Neutrophil (primary cell): ENCODE measurements at regions not wholly inside any gene's neighbourhood (a gene's known extent, or its start where the extent isn't known, plus 50 kb on each side); places are given as distances from the start of the nearest gene placed in this dataset.
"Not testable (repeated sequence)": the region's sequence is repeated elsewhere in the genome, so short reads cannot be mapped to it uniquely, and the experiment has no call there.

ENCODE experiments used
- H3K27ac ChIP-seq: fragments of 200-600 bp; sonication (generic); 2 replicates; pipeline ENCODE4 v1.5.1; 2016; ENCODE audit warnings: mild to moderate bottlenecking, moderate library complexity
- H3K27me3 ChIP-seq: fragments of 200-600 bp; sonication (generic); 2 replicates; pipeline ENCODE4 v1.6.0; 2016; ENCODE audit warnings: mild to moderate bottlenecking
- H3K36me3 ChIP-seq: fragments of 200-600 bp; sonication (generic); 2 replicates; pipeline ENCODE4 v1.5.1; 2017
- H3K4me1 ChIP-seq, 2 experiments: fragments of 200-600 bp in 1 of 2; sonication (generic) in 1 of 2; 1 replicate in 1 of 2; 2 replicates in 1 of 2; pipeline versions ENCODE4 v1.5.1 to v1.6.1; 2013 to 2016; ENCODE audit warnings: low read depth in 1 of 2, low read length in 1 of 2, mild to moderate bottlenecking in 1 of 2, moderate library complexity in 1 of 2; ENCODE audit not compliant: control insufficient read depth in 1 of 2, insufficient read depth in 1 of 2
- H3K4me3 ChIP-seq, 2 experiments: fragments of 200-600 bp in 1 of 2; sonication (generic) in 1 of 2; 1 replicate in 1 of 2; 2 replicates in 1 of 2; pipeline ENCODE4 v1.5.1; 2013 to 2016; ENCODE audit warnings: low read depth in 1 of 2, low read length in 1 of 2, mild to moderate bottlenecking in 1 of 2, moderate library complexity in 1 of 2
- H3K9me3 ChIP-seq: fragments of 200-600 bp; sonication (generic); 2 replicates; pipeline ENCODE4 v1.5.1; 2016
- CTCF ChIP-seq: fragments of 200-600 bp; sonication (generic); IDR thresholded peaks from 2 replicates; pipeline ENCODE4 v1.5.1; 2016; ENCODE audit warnings: antibody characterized with exemption

GRCh38 chr6:166796610-166797009, 159.7 kb downstream of the RNASET2 start:
- no peak overlapping the region for H3K4me3 ChIP-seq
- no peaks in the 10 kb centered on the region for H3K9me3 ChIP-seq
- no peaks in the 10 kb centered on the region for H3K27me3 ChIP-seq
- TF ChIP-seq CTCF: no peak
- H3K4me1 ChIP-seq: no peaks in the 10 kb centered on the region
- no peaks in the 10 kb centered on the region for H3K36me3 ChIP-seq
- H3K27ac ChIP-seq: no peak overlapping the region

- Histone ChIP-seq H3K36me3 (no peaks in the 10 kb centered on the region), H3K4me1 (no peaks in the 10 kb centered on the region), H3K9me3 (no peaks in the 10 kb centered on the region), H3K27me3 (no peaks in the 10 kb centered on the region), H3K27ac (no peak overlapping the region), H3K4me3 (no peak overlapping the region)
- TF ChIP-seq CTCF: no peak
Measured at GRCh38 chr6:166795879-166796278, 160.5 kb downstream of the RNASET2 start.

DNA sequence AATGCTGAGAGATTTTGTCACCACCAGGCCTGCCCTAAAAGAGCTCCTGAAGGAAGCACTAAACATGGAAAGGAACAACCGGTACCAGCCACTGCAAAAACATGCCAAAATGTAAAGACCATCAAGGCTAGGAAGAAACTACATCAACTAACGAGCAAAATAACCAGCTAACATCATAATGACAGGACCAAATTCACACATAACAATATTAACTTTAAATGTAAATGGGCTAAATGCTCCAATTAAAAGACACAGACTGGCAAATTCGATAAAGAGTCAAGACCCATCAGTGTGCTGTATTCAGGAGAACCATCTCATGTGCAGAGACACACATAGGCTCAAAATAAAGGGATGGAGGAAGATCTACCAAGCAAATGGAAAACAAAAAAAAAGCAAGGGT, 163.8 kb upstream of the RPS6KA2 start:
- H3K27ac ChIP-seq, H3K4me1 ChIP-seq, H3K4me3 ChIP-seq, H3K27me3 ChIP-seq, H3K9me3 ChIP-seq, H3K36me3 ChIP-seq: not testable (repeated sequence)

GRCh38 chr6:166788846-166789529, 161.9 kb upstream of the RPS6KA2 start:
- not testable (repeated sequence) for H3K27ac ChIP-seq, H3K9me3 ChIP-seq

GRCh38 chr6:166786704-166787293, 159.7 kb upstream of the RPS6KA2 start:
- H3K4me1 ChIP-seq: peaks cover 0 to 10% of the 10 kb centered on the region in 2 experiments
- no peaks in the 10 kb centered on the region for H3K9me3 ChIP-seq
- H3K36me3 ChIP-seq: no peaks in the 10 kb centered on the region
- H3K4me3 ChIP-seq: no peak overlapping the region
- TF ChIP-seq CTCF: peak; percentile 61
- no peak overlapping the region for H3K27ac ChIP-seq
- H3K27me3 ChIP-seq: no peaks in the 10 kb centered on the region

More at GRCh38 chr6:166788846-166789529, 161.9 kb upstream of the RPS6KA2 start:
- not testable (repeated sequence) for H3K4me1 ChIP-seq, H3K36me3 ChIP-seq, H3K4me3 ChIP-seq, H3K27me3 ChIP-seq

GRCh38 chr6:166785131-166785530, 158.1 kb upstream of the RPS6KA2 start:
- no peak overlapping the region for H3K4me3 ChIP-seq
- H3K4me1 ChIP-seq: peaks cover 3 to 16% of the 10 kb centered on the region in 2 experiments

More at GRCh38 chr6:166785131-166785530, 158.1 kb upstream of the RPS6KA2 start:
- no peak for TF ChIP-seq CTCF
- Histone ChIP-seq H3K36me3 (no peaks in the 10 kb centered on the region), H3K9me3 (no peaks in the 10 kb centered on the region), H3K27ac (no peak overlapping the region), H3K27me3 (no peaks in the 10 kb centered on the region)
